Astrocyte of the cerebellum (primary cell): ENCODE measurements at regions not wholly inside any gene's neighbourhood (a gene's known extent, or its start where the extent isn't known, plus 50 kb on each side); places are given as distances from the start of the nearest gene placed in this dataset.
"Not testable (repeated sequence)": the region's sequence is repeated elsewhere in the genome, so short reads cannot be mapped to it uniquely, and the experiment has no call there.

ENCODE experiments used
- DNase-seq: peaks from one replicate; pipeline ENCODE4 v3.0.0-alpha.2; 2011; ENCODE audit warnings: low read depth
- H3K4me3 ChIP-seq: 2 replicates; pipeline ENCODE4 v1.5.1; 2011; ENCODE audit warnings: mild to moderate bottlenecking, low read depth, low read length, moderate library complexity
- in situ Hi-C: cut with HindIII; loops from 2 replicates; pipeline ENCODE4 v1.10.0; 2017; ENCODE audit warnings: low sequenced_read_pairs
- TF ChIP-seq, protein P1 (sequence below): IDR thresholded peaks from 2 replicates; pipeline ENCODE4 v1.5.1; 2012; ENCODE audit warnings: low read length, low read depth, moderate library complexity, mild to moderate bottlenecking; ENCODE audit errors: missing control alignments

DNA sequence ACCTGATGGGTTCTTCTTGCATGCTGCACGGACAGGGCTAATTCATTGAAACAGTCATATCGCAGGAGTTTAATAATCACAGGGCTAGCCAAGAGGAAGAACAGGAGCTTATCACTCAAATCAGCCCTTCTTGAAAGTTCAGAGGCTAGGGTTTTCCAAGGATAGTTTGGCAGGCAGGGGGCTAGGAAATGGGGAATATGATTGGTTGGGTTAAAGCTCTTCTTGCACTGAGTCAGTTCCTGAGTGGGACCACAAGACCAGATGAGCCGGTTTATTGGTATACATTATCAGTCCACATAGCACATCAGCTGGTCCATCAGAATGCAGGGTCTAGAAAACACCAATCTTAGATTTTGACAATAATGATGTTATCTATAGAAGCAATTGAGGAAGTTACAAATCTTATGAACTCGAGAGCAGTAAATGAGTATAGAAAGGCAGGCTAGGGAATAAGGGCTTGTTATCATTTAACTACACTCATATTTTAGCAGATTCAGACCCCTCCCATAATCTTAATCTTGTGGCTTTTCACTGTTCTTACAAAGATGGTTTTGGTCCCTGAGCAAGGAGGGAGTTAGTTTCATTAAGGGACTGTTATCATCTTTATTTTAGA, 58.1 kb upstream of the SLC25A36 start:
- no peak for DNase-seq
- TF ChIP-seq, protein P1, sequence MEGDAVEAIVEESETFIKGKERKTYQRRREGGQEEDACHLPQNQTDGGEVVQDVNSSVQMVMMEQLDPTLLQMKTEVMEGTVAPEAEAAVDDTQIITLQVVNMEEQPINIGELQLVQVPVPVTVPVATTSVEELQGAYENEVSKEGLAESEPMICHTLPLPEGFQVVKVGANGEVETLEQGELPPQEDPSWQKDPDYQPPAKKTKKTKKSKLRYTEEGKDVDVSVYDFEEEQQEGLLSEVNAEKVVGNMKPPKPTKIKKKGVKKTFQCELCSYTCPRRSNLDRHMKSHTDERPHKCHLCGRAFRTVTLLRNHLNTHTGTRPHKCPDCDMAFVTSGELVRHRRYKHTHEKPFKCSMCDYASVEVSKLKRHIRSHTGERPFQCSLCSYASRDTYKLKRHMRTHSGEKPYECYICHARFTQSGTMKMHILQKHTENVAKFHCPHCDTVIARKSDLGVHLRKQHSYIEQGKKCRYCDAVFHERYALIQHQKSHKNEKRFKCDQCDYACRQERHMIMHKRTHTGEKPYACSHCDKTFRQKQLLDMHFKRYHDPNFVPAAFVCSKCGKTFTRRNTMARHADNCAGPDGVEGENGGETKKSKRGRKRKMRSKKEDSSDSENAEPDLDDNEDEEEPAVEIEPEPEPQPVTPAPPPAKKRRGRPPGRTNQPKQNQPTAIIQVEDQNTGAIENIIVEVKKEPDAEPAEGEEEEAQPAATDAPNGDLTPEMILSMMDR = no peak
- no peak overlapping the region for H3K4me3 ChIP-seq
- in situ Hi-C loops = no loop called here

DNA sequence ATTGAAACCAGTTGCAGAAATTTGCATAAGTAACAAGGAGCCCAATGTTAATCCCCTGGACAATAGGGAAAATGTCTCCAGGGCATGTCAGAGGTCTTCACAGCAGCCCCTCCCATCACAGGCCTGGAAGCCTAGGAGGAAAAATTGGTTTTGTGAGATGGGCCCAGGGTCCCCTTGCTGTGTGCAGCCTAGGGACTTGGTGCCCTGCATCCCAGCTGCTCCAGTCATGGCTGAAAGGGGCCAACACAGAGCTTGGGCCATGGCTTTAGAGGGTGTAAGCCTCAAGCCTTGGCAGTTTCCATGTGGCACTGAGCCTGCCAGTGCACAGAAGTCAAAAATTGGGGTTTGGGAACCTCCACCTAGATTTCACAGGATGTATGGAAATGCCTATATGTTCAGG, 55.9 kb upstream of the SLC25A36 start:
- DNase-seq, in situ Hi-C loops, H3K4me3 ChIP-seq: not testable (repeated sequence)
